Activated T-cell treated with anti-CD3 and anti-CD28 coated beads, Interleukin-2, amount 50 U/mL, for 48 hours (primary cell): ENCODE measurements at regions not wholly inside any gene's neighbourhood (a gene's known extent, or its start where the extent isn't known, plus 50 kb on each side); places are given as distances from the start of the nearest gene placed in this dataset.
"Not testable (repeated sequence)": the region's sequence is repeated elsewhere in the genome, so short reads cannot be mapped to it uniquely, and the experiment has no call there.

Experiments
- DNase-seq, 2 experiments: peaks; one replicate each; pipeline ENCODE4 v3.0.0-alpha.2; 2020

GRCh38 chr7:85289279-85289678, 102.4 kb upstream of the SEMA3D start:
- no peak for DNase-seq

- DNase-seq: no peak
These were observed 100.4 kb upstream of the SEMA3D start for GRCh38 chr7:85287106-85287825.

GRCh38 chr7:85286446-85286845, 99.6 kb upstream of the SEMA3D start:
- DNase-seq: no peak

GRCh38 chr7:85285527-85285926, 98.7 kb upstream of the SEMA3D start:
- no peak for DNase-seq

GRCh38 chr7:85275204-85275603, 88.3 kb upstream of the SEMA3D start:
- DNase-seq: no peak

- no peak for DNase-seq
These were observed 87.6 kb upstream of the SEMA3D start for GRCh38 chr7:85274454-85274853.

GRCh38 chr7:85262891-85263290, 76.0 kb upstream of the SEMA3D start:
- DNase-seq: no peak

GRCh38 chr7:85261336-85261735, 74.5 kb upstream of the SEMA3D start:
- no peak for DNase-seq

- DNase-seq: not testable (repeated sequence)
These were observed 62.9 kb upstream of the SEMA3D start for GRCh38 chr7:85249787-85250186.

- DNase-seq: no peak
These were observed 52.3 kb upstream of the SEMA3D start for GRCh38 chr7:85239109-85239508.

GRCh38 chr7:85237721-85238120, 50.9 kb upstream of the SEMA3D start:
- DNase-seq: no peak
